AG10803 (cell line): ENCODE measurements at regions not wholly inside any gene's neighbourhood (a gene's known extent, or its start where the extent isn't known, plus 50 kb on each side); places are given as distances from the start of the nearest gene placed in this dataset.

Experiments
- DNase-seq: peaks from one replicate; pipeline ENCODE4 v3.0.0; 2010; ENCODE audit warnings: low read depth
- H3K4me3 ChIP-seq: 2 replicates; pipeline ENCODE4 v1.5.1; 2011; ENCODE audit warnings: mild to moderate bottlenecking, low read length, control low read depth
- TF ChIP-seq, protein P1 (sequence below): conservative IDR thresholded peaks from 2 replicates; pipeline ENCODE4 v1.5.1; 2011; ENCODE audit warnings: mild to moderate bottlenecking, low read length, control low read depth, inconsistent platforms

DNA sequence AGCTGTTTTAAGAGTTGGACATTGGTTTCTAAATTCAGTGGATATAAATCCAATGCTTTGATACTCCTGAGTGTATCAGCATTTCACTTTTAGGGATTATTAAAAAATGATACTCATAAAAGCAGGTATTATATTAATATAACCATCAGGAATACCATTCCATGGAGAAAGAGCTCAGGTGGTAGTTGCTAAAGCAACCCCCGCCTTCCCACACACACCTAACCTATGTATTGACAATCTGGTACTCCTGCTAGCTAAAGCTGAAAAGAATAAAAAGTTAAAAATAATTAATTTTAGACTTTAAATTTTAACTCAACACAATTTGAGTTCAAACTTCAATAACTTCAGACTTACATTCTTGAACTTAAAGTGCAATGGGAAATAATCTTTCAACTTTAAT is 717.1 kb upstream of the HS3ST1 start:
- DNase-seq, result no peak
- TF ChIP-seq, protein P1, sequence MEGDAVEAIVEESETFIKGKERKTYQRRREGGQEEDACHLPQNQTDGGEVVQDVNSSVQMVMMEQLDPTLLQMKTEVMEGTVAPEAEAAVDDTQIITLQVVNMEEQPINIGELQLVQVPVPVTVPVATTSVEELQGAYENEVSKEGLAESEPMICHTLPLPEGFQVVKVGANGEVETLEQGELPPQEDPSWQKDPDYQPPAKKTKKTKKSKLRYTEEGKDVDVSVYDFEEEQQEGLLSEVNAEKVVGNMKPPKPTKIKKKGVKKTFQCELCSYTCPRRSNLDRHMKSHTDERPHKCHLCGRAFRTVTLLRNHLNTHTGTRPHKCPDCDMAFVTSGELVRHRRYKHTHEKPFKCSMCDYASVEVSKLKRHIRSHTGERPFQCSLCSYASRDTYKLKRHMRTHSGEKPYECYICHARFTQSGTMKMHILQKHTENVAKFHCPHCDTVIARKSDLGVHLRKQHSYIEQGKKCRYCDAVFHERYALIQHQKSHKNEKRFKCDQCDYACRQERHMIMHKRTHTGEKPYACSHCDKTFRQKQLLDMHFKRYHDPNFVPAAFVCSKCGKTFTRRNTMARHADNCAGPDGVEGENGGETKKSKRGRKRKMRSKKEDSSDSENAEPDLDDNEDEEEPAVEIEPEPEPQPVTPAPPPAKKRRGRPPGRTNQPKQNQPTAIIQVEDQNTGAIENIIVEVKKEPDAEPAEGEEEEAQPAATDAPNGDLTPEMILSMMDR, result no peak
- no peak overlapping the region for H3K4me3 ChIP-seq

GRCh38 chr4:12145106-12145505 is 716.4 kb upstream of the HS3ST1 start:
- no peak for DNase-seq
- H3K4me3 ChIP-seq, result no peak overlapping the region
- TF ChIP-seq, protein P1, result no peak

DNA sequence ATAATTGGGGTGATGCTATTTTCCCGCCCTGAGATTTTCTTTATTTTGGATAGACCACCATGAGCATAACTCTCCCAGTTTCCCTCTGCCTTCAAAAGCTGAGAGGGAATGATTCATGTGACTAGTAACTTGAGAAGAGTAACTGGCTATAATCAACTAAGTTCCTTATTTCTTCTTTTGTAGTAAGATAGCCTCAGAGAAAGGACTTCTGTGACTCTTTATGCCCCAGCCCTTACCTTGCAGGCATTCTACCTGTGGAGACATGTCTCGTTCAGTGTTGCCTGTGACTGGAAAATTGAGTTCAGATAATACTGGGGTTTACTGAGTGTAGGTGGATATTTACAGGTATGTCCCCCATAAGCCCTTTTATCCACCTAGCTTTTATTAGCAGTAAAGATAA is 715.4 kb upstream of the HS3ST1 start:
- DNase-seq, result no peak

GRCh38 chr4:12140864-12141263 is 712.2 kb upstream of the HS3ST1 start:
- TF ChIP-seq, protein P1, result no peak

More for the DNA sequence above, 715.4 kb upstream of the HS3ST1 start:
- no peak overlapping the region for H3K4me3 ChIP-seq
- TF ChIP-seq, protein P1, result no peak

DNA sequence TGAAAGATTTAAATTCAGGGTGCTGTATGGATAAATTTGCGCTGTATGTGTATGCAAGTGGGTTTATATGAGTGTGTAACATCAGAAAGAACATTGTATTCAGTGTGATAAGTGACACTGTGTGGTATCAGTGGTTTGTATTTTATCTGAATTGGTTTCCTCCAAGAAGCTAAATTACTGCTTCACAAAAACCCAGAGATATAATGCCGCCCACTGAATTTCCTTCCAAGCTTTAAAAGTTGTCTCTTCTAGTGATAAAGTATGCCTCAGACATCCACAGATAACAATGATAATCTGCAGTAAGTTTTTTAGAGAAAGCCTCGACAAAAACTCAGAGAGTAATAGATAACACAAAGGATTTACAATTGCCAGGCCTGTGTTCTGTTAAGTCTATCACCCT is 710.6 kb upstream of the HS3ST1 start:
- DNase-seq, result no peak
- TF ChIP-seq, protein P1, result no peak
- no peak overlapping the region for H3K4me3 ChIP-seq

More at GRCh38 chr4:12140864-12141263, 712.2 kb upstream of the HS3ST1 start:
- no peak overlapping the region for H3K4me3 ChIP-seq
- no peak for DNase-seq

DNA sequence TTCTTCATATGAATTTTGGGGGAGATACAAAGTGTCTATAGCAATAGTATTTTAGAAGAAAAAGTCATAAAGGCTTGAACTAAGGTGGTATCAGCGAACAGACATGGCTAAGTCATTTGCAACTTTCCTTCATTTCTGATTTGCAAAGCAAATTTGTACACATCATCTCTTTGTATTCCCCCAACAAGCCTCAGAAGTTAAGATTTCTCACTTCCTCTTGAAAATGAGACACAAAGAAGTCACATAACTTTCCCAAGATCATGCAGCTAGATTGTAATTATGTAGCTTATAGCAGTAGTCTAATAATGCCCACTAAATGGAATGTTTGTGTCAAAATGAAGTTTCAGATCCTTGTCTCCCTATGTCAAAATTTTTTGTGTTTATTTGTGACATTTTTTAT is 709.8 kb upstream of the HS3ST1 start:
- DNase-seq, result no peak
- TF ChIP-seq, protein P1, result no peak
- no peak overlapping the region for H3K4me3 ChIP-seq

DNA sequence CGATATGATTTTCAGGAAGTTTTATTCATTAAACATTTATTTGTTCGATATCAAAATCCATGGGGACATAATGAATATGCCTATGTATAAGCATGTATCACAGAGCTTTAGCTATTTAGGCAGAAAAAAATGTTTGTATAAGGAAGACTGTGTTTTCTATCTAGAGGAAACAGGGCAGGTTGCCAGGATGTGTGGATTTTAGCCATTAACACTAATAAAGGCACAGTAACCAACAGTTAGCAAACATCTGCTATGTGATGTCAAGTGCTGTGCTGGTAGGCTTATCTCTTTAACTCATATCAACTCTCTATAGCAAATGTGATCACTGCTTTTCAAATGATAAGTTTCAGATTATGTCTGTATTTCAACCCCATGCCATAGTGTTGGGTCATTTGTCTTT is 708.9 kb upstream of the HS3ST1 start:
- TF ChIP-seq, protein P1, result no peak
- H3K4me3 ChIP-seq, result no peak overlapping the region
- DNase-seq, result no peak
